ENCODE measurements at regions not wholly inside any gene's neighbourhood (a gene's known extent, or its start where the extent isn't known, plus 50 kb on each side); places are given as distances from the start of the nearest gene placed in this dataset.

DNA sequence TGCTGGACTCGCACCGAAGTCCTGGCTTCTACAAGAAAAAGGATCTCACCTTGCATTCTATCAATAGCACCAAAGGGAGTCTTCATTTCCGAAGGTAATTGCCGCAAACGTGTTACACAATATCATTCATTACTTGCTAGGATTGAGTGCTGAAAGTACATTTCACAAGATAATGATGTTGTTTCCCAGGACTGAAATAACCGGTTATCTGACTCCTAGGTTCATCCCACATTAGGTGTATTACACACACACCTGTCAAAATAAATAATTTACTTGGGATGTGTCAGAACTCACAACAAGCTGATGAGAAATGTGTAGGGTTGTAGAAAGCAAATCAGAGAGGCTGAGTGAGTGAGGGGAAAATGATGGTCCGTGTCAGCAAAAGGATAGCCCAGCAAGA, 219.4 kb upstream of the RHOBTB1 start:
- in situ Hi-C loops (cut with MboI; ENCODE audit: low sequenced_read_pairs), result no loop called here

DNA sequence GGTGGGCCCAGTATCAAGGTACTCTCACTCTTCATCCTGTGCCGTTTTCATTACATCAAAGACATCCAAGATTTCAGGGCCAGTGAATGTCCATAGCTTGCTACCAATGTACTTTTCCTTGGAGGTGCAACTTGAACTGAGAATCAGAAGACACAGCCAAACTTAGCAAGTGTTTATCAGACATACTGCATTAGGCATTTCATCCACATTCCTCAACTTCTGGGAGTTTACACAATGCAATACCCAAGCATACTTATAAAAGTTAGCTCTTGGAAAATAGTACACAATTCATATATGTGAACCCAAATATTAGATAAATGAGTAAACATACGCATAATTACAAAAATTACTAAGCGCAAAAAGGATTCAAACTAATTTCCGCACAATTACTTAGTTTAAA, 216.3 kb upstream of the RHOBTB1 start:
- in situ Hi-C loops (cut with MboI; ENCODE audit: low sequenced_read_pairs), result no loop called here

DNA sequence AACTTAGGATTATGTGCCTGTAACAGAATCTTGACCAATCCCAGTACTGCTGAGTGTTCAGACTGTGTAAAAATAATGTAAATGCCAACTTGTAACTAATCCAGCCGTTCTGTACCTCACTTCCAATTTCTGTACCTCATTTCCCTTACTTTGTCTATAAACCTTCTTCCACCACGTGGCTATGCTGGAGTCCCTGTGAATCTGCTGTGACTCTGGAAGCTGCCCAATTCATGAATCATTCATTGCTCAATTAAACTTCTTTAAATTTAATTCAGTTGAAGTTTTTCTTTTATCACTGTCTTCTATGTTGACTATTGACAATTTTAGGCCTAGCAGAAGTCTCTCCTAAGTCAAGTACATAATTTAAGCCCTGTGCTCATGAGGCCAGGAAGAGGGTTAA, 215.3 kb upstream of the RHOBTB1 start:
- in situ Hi-C loops (cut with MboI; ENCODE audit: low sequenced_read_pairs), result no loop called here

DNA sequence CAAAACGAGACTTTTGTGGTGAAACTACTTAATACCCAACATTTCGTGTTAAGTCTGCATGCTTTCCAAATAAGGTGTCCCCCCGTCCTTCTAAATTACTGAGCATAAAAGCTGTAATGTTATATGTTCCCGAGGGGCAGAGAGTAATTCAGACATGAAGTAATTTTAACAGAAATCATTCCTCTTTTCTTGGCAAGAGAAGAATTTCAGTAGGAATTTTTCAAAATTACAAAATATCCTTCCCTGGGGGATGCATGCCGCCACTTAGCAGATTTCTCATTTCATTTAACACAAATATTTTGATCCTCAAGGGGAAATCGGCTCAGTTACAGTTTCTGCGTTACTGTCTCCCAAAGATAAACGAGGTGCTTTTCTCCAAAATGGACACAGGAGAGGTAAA, 213.2 kb upstream of the RHOBTB1 start:
- in situ Hi-C loops (cut with MboI; ENCODE audit: low sequenced_read_pairs), result no loop called here

DNA sequence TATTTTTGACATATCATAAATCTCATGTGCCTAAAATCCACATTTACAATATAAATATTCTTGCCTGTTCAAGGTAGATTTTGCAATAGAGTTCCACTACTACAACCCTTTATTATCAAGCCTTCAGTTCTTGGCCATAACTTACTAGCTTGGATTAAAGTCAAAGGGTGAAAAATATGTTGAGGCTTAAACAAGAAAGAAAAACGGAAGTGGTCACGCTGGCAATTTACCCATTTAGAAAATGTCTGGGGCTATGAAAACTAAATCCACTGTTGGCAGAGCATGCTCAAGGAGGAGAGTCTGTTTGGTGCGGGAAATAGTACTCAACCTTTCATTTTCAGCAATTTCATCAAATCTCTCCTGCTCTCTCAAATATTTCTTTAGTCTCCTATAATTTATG, 209.8 kb upstream of the RHOBTB1 start:
- in situ Hi-C loops (cut with MboI; ENCODE audit: low sequenced_read_pairs), result no loop called here

DNA sequence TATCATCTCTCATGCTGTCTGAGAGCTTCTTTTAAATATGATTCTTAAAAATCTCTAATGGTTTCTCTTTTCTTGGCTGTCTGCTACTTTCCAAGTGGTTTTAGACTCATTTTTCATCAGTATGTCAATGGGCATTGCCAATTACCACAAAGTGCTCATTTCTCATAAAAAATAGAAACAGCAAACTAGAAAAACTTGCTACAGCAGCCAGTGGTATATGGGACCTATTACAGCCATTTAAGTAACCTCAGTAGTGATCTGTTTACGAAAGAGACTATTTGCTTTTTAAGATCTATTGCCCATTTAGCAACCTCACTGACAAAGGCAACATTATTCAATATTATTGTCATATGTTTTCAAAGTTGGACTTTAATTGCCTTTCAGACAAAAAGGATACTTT, 207.1 kb upstream of the RHOBTB1 start:
- in situ Hi-C loops (cut with MboI; ENCODE audit: low sequenced_read_pairs), result no loop called here

DNA sequence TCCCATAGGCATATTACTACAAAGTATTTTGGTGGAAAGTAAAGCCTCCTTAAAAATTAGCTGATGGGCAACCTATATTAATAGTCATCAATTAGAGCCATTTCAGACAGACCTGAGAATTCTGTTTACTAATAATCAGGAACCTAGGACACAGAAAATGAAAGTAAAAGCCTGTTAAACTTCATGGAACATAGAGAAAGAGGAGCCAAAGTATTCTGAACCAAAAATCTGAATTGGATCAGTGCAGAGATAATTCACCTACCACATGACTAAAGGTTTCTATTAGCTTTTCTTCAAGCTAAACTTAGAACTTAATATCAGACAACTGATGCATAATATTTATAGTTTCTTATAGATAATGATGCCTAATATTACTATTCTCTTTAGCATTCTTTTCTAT, 204.5 kb upstream of the RHOBTB1 start:
- in situ Hi-C loops (cut with MboI; ENCODE audit: low sequenced_read_pairs), result no loop called here

DNA sequence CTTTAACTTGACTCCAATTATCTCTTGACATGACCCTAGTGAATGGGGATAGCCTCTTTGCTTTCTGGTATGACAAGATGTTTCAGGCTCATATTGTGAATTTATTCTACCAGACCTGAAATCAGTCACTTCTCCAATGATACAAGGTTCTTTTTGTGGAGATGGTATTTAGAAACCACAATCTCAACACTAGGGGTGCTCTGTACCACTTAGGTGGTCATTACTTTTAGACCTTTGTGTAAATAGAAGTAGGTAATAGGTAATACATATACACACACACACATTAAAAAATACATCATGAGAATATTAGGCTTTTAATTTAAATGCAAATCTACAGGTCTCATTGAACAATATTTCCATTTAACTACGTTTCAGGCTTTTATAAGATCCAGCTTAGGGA, 199.0 kb upstream of the RHOBTB1 start:
- in situ Hi-C loops (cut with MboI; ENCODE audit: low sequenced_read_pairs), result no loop called here

DNA sequence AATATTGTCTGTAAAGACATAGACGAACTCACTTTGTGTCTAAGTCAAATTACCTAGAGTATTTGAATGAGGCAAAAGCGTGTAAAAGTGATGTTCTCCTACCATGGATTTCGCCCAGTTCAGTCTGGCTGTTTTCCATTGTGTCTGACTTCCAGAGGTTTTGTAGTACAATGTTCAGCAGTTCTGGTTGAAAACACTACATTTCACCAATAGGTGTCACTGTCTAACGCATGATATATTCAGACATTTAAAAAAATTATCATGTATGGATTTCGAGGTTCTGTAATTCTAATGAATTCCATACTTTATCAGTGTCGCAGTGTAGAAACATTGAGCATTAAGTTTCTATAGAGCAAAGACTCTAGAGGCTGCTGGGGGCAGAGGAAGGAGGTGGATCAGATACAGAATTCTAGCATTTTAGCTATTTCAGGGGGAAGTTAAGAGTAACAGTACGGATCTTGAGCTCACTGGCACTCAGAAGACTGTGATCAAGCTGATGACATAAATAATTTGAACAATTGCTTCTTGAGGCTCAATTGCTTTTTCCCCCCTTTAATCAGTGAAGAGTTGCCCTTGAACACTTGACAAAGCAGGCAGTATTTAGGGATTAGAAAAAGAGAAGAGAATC, 196.9 kb upstream of the RHOBTB1 start:
- in situ Hi-C loops (cut with MboI; ENCODE audit: low sequenced_read_pairs), result no loop called here

DNA sequence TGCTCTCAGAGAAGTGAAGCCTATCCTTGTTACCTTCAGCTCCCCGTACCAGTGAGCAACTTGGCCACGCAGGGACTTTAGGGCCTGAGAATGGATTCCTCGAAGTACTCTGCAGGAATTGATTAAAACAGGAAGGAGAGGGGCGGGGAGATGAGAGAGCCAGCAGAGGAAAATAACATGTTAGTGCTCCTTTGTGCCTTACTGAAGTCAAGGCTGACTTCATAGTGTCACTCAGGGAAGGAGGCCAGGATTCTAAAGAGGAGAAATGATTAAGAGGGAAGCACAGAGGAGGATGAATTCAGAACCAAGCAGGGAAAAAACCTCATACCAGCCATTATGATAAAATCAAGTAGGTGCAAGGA, 195.6 kb upstream of the RHOBTB1 start:
- in situ Hi-C loops (cut with MboI; ENCODE audit: low sequenced_read_pairs), result no loop called here

DNA sequence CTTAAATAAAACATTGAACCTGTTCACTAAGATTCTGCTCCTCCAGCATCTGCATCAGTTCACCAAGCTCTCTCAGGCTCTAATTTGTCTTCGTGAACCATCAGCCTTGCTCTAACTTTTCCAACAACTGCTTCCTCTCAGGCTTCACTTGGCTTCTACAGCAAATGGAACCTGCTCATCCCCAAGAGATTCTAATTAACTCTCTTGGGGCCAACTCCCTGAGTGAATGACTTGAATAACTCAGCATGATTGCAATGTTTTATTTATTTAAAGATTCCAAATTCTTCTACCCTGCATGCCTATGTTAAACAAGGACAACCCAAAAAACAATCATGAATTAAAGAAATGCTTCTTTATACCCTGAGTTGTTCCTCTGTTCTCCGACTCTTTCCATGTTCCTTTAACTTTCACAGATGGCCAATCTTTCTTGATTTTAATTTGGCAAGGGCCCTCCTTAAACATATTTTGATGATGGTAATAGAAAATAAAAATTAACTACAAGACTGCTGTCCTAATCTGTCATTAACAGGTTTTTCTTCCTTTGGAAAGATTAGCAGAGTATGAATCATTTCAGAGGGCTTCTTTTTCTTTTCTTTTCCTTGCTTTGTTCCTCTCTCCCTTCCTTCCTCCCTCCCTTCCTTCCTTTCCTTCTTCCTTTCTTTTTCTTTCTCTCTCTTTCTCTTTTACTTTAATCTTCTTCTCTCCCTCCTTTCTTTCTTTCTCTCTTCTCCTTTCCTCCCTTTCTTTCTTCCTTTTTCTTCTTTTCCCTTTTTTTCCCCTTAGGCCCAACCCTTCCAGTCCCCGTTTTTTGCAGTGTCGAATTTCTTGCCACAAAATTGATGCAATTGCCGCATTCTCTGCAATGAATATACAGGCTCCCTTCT, 195.0 kb upstream of the RHOBTB1 start:
- in situ Hi-C loops (cut with MboI; ENCODE audit: low sequenced_read_pairs), result no loop called here

DNA sequence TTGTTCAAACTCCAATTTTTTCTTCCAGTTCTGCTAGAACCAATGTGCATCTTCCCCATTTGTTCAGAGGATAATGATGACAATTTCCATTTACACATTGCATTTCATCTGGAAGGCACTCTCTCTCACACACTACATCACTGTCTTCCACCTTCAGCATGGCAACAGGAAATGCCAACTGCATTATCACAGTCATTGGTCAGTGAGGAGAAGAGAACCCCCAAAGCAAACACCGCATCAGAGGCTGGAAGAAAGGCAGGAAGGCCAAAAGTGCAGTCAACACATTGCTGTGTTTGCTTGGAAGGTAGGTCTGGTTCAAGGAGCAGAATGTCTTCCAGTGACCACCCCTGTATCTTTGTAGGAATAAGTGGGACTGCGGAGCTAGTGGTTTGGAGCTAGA, 192.2 kb upstream of the RHOBTB1 start:
- in situ Hi-C loops (cut with MboI; ENCODE audit: low sequenced_read_pairs), result no loop called here

DNA sequence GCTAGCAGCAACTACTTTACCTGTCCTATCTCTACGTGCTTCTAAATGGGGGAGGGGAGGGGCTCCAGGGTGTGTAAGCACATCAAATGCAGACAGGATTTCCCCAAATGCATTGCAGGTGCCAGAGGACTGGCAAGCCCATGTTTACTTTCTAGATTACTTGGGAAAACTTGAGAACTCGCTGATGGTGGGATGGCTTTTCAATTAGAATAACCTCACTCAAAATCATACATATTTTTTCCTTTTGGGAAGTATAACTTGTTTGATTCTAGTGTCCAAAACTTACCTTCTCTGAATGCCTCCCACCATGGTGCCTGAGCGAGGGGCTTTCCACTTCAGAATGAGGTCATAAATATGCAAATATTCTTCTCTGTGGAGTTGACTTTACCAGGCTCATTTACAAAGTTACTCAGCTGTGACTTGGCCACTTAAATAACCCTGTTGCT, 191.3 kb upstream of the RHOBTB1 start:
- in situ Hi-C loops (cut with MboI; ENCODE audit: low sequenced_read_pairs), result no loop called here

DNA sequence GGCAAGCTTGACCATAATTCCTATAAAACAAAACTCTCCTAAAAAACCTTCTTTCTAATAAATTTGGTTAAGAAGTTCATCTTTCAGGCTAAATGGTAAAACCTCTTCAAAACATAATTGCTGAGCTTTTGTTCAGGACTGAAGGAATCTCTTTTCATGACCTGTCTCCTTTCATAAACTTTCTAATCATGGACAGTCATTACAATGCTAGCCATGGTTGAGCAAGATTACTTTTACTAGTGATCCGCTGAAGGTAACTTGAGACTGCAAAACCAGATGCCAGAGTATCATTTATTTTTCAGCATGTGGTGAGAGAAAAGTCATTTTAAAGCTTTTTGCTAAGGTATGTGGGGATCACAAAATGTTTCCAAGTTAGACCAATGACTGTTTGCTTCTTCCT, 186.4 kb upstream of the RHOBTB1 start:
- in situ Hi-C loops (cut with MboI; ENCODE audit: low sequenced_read_pairs), result no loop called here

DNA sequence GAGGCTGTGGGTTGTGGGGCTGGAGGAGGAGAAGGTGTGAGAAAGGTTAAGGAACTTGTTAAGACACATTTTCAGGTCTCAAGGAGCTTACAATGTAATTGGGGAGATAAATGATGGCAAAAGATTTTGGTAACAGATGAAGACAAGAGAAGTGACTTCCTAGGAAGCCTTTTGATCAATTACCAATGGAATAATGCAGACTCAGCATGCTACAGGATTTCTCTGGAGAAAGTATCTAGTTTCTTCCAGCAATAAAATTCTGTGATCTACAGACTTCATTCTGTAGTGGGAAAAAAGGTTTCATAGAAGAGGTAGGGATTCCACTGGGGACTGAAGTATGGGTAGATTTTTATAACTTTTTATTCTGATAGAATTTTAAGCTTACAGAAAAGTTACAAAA, 184.2 kb upstream of the RHOBTB1 start:
- in situ Hi-C loops (cut with MboI; ENCODE audit: low sequenced_read_pairs), result no loop called here

DNA sequence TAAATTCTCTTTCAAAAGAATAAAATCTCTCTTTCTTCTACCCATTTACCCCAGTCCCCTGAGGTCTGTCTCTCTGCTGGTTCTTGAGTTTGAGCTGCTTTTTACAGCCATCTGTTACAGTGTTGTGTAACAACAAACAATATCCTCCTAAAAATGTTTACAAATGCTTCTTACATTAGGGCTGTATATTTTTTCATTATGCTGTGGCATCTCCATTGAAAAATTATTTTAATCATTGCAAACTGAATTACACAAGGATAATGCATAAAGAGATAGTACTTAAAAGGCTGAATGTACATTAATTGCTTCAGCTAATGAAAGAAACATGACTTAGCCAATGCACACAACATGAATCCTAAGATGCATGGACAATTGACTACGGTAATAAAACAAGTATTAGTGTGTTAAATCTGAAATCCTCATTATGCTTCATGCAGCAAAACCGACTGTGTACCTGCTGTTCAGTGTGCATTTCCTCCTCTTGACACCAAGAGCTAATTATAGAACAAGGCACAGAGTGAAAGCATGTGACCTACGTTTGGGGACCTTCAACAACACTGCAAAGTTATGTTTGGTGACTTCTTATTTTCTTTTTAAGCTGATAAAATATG, 181.7 kb upstream of the RHOBTB1 start:
- in situ Hi-C loops (cut with MboI; ENCODE audit: low sequenced_read_pairs), result no loop called here

DNA sequence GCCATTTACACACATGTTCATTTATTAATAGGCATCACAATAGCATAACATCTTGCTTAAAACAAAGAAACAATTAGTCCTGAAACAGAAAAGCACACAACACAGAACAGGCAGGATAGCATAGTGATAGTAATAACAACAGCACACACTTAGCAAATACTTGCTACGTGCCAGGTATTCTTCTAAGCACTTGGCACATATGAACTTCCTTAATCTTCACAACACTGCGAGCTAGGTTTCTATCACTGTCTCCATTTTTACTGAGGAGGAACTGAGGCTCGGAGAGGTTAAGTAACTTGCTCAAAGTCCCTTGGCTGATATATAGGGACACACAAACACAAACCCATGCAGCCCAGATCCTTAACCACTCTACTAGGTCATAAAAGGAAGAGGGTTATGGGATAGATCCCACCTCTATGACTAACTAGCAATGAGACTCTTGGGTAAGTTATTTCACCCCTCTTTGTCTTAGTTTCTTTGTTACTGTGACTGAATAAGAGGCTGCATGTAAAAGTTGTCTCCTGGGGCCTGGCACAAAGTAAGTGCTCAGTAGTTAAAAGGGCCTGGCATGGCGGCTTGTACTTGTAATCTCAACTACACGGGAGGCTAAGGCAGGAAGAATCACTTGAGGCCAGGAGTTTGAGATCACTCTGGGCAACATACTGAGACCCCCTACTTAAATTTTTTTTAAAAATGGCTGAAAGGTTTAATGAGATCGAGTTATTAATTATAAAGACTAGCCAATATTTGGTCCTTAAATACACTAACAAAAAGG, 181.0 kb upstream of the RHOBTB1 start:
- in situ Hi-C loops (cut with MboI; ENCODE audit: low sequenced_read_pairs), result no loop called here

DNA sequence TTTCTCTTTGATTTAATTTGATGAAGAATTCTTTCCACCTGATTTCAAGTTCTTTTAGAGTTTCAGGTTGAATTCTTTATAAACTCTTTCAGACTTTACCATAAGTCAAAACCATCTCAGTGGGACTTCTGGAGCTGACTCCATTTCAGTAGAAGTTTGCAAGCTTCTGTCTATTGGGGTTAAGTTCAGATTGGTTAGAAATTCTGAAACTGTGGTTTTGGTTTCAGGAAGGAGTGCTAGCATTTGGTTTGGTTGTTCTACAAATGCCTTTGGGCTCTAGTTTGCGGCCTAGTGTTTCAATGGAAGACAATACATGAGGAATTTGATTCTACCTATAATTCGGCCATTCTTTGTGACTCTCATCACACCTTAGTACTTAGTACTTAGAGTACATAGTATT, 176.8 kb upstream of the RHOBTB1 start:
- in situ Hi-C loops (cut with MboI; ENCODE audit: low sequenced_read_pairs), result no loop called here

DNA sequence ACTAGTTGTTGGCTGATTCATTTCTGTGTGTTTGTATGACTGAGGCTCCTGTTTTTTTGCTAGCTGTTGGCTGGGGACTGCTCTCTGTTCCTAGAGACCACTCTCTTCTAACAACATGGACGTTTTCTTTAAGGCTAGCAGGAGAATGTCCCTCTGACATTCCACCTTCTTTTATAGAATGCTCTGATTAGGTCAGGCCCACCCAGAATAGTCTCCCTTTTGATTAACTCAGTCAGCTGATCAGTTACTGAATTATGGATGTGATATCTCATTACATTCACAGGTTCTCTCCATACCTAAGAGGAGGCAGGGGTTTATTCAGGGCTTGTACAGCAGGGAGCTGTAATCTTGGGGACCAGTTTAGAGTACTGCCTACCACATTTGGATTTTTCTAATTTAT, 175.6 kb upstream of the RHOBTB1 start:
- in situ Hi-C loops (cut with MboI; ENCODE audit: low sequenced_read_pairs), result no loop called here

DNA sequence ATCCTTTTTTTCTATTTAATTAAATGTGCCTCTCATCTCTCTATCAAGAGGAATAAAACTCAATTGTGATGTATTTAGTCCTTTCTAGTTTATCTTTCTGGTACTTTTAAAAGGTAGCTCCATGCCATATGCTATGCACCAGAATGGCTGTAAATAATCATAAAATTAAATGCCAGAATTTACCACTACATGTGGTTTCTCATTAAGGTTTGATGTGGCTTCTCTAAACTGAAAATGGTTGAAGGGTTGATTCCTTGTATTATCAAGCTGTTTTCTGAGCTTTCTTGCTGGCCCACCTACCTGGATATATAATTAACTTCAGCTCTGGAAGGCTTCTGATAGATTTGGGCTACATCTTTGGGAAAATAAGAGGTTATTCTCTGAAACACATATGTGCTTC, 171.9 kb upstream of the RHOBTB1 start:
- in situ Hi-C loops (cut with MboI; ENCODE audit: low sequenced_read_pairs), result no loop called here

DNA sequence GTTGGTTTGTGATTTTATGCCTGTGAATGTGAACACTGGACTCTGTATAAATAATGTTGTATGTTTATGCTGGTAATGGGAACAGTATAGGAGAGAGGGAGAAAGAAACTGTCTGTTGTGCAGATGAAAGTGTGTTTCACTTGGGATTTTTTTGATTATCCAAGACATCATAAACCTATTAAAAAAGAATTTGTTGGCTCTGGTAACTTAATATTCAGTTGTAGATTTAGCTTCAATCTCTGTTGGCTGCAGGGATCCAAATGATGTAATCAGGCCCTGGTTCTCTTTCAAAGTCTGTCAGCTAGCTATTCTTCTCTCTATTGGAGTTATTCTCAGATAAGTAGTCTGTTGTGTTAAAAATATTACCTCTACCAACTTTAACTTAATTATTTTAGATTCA, 168.8 kb upstream of the RHOBTB1 start:
- in situ Hi-C loops (cut with MboI; ENCODE audit: low sequenced_read_pairs), result no loop called here
